ENCODE measurements at regions not wholly inside any gene's neighbourhood (a gene's known extent, or its start where the extent isn't known, plus 50 kb on each side); places are given as distances from the start of the nearest gene placed in this dataset.

- TF ChIP-seq EZH2phosphoT487 (IDR thresholded peaks at IDR 0.05; ENCODE audit: low read depth, severe bottlenecking, unreplicated experiment) (no peak), CTCF (IDR thresholded peaks at IDR 0.05; ENCODE audit: poor library complexity) (no peak)
These were observed 156.4 kb upstream of the SYT10 start for GRCh38 chr12:33596061-33596460.
